B cell (primary cell): ENCODE measurements at regions not wholly inside any gene's neighbourhood (a gene's known extent, or its start where the extent isn't known, plus 50 kb on each side); places are given as distances from the start of the nearest gene placed in this dataset.

Experiments
- ATAC-seq: fragments of 200-7000 bp; cut with Tn5 transposase; one replicate; pipeline ENCODE4 v1.10.0; 2021; ENCODE audit warnings: low read depth, mild to moderate bottlenecking, moderate number of reproducible peaks, moderate library complexity
- CTCF ChIA-PET: fragments of 350-600 bp; sonication (Branson Sonifier 250); formaldehyde crosslinking; loops from one replicate; lab custom pipeline; 2021; ENCODE audit warnings: antibody characterized with exemption, inconsistent platforms; lab: Charles Lee
- POLR2A ChIA-PET: fragments of 350-600 bp; sonication (Branson Sonifier 250); formaldehyde crosslinking; loops from one replicate; lab custom pipeline; 2021; ENCODE audit warnings: antibody characterized with exemption; lab: Charles Lee
- DNase-seq: peaks from one replicate; pipeline ENCODE4 v3.0.0; 2013
- H2AFZ ChIP-seq: 2 replicates; pipeline ENCODE4 v1.6.1; 2012; ENCODE audit warnings: mild to moderate bottlenecking, low read depth, low read length; ENCODE audit not compliant: insufficient read depth, poor library complexity, severe bottlenecking
- H3K27ac ChIP-seq, 2 donors: 1 replicate in 1 of 2; 2 replicates in 1 of 2; pipeline ENCODE4 v1.5.1; 2012 to 2013; ENCODE audit warnings: low read length in 2 of 2, mild to moderate bottlenecking in 2 of 2, moderate library complexity in 1 of 2
- H3K27me3 ChIP-seq, 4 experiments: fragments of 200-600 bp in 1 of 4; sonication (generic) in 1 of 4; replicated peaks in 1 of 4; 1 replicate in 2 of 4; 2 replicates in 2 of 4; pipeline versions ENCODE4 v1.6.1 to v1.7.0; 2013 to 2016; ENCODE audit warnings: low read length in 3 of 4, mild to moderate bottlenecking in 2 of 4, mixed read lengths in 1 of 4, moderate library complexity in 1 of 4; ENCODE audit not compliant: insufficient read depth in 4 of 4, control insufficient read depth in 3 of 4; ENCODE audit errors: control extremely low read depth in 1 of 4
- H3K36me3 ChIP-seq, 2 experiments: replicated peaks in 1 of 2; 1 replicate in 1 of 2; 2 replicates in 1 of 2; pipeline versions ENCODE4 v1.6.1 to v1.7.1; 2013; ENCODE audit warnings: low read length in 1 of 2; ENCODE audit not compliant: insufficient read depth in 2 of 2, control insufficient read depth in 1 of 2; ENCODE audit errors: control extremely low read depth in 1 of 2, extremely low read depth in 1 of 2
- H3K4me1 ChIP-seq, 2 donors: fragments of 200-600 bp in 1 of 2; sonication (generic) in 1 of 2; 1 replicate in 1 of 2; 2 replicates in 1 of 2; pipeline versions ENCODE4 v1.5.1 to v1.6.1; 2013 to 2017; ENCODE audit warnings: low read length in 2 of 2; ENCODE audit not compliant: control insufficient read depth in 2 of 2, insufficient read depth in 2 of 2
- H3K4me2 ChIP-seq: replicated peaks from 2 replicates; pipeline ENCODE3; 2012; ENCODE audit warnings: mild to moderate bottlenecking, low read depth, low read length; ENCODE audit not compliant: poor library complexity, severe bottlenecking
- H3K4me3 ChIP-seq, 5 experiments: fragments of 200-600 bp in 1 of 5; sonication (generic) in 1 of 5; 1 replicate in 3 of 5; 2 replicates in 2 of 5; pipeline versions ENCODE4 v1.5.1 to v1.7.0; 2011 to 2016; ENCODE audit warnings: low read length in 4 of 5, mild to moderate bottlenecking in 4 of 5, low read depth in 2 of 5, control low read depth in 1 of 5, moderate library complexity in 1 of 5; ENCODE audit not compliant: insufficient read depth in 1 of 5; ENCODE audit errors: control extremely low read depth in 1 of 5, extremely low read depth in 1 of 5
- H3K79me2 ChIP-seq: fragments of 200-600 bp; sonication (generic); one replicate; pipeline ENCODE4 v1.6.0; 2016; ENCODE audit warnings: low read length; ENCODE audit not compliant: control insufficient read depth, insufficient read depth
- H3K9ac ChIP-seq: fragments of 200-600 bp; sonication (generic); 2 replicates; pipeline ENCODE4 v1.6.1; 2017; ENCODE audit warnings: mild to moderate bottlenecking, low read length, moderate library complexity
- H3K9me3 ChIP-seq, 3 donors: one replicate each; pipeline versions ENCODE4 v1.6.1 to v1.7.1; 2013; ENCODE audit warnings: low read length in 2 of 3; ENCODE audit not compliant: control insufficient read depth in 2 of 3, insufficient read depth in 1 of 3; ENCODE audit errors: control extremely low read depth in 1 of 3
- H4K20me1 ChIP-seq: 2 replicates; pipeline ENCODE4 v1.6.0; 2012; ENCODE audit warnings: mild to moderate bottlenecking, low read length; ENCODE audit not compliant: insufficient read depth, control insufficient read depth, poor library complexity, severe bottlenecking
- H3K27ac Mint-ChIP-seq: one replicate; pipeline ENCODE4 v1.8.0; 2021; ENCODE audit warnings: mixed read lengths
- H3K27me3 Mint-ChIP-seq: one replicate; pipeline ENCODE4 v1.8.0; 2021; ENCODE audit warnings: mixed read lengths
- H3K4me1 Mint-ChIP-seq: one replicate; pipeline ENCODE4 v1.8.0; 2021; ENCODE audit warnings: mixed read lengths
- H3K4me3 Mint-ChIP-seq: one replicate; pipeline ENCODE4 v1.8.0; 2021; ENCODE audit warnings: mixed read lengths
- H3K9me3 Mint-ChIP-seq: one replicate; pipeline ENCODE4 v1.8.0; 2022; ENCODE audit warnings: mixed read lengths; ENCODE audit not compliant: insufficient read depth
- CTCF ChIP-seq: fragments of 200-600 bp; IDR thresholded peaks from one replicate; pipeline ENCODE4 v1.8.0; 2022; ENCODE audit warnings: antibody characterized with exemption, mild to moderate bottlenecking
- EZH2 ChIP-seq: IDR thresholded peaks from 2 replicates; pipeline ENCODE4 v1.6.1; 2012; ENCODE audit warnings: borderline replicate concordance, low read depth, mild to moderate bottlenecking, moderate library complexity, low read length; ENCODE audit not compliant: insufficient read depth, poor library complexity, severe bottlenecking
- WGBS: methylation state at CpG from one replicate; pipeline ENCODE4 v1.1.5; 2013; ENCODE audit warnings: missing lambda C conversion rate; ENCODE audit not compliant: insufficient coverage; 5-methylcytosine and 5-hydroxymethylcytosine counted together
- intact Hi-C: fragments of 100-400 bp; cut with micrococcal nuclease; formaldehyde crosslinking; loops from one replicate; pipeline ENCODE4 v1.10.0; 2022

- Histone ChIP-seq H3K4me1 (no peaks in the 10 kb centered on the region), H4K20me1 (no peaks in the 10 kb centered on the region), H3K9ac (no peak overlapping the region), H3K36me3 (no peaks in the 10 kb centered on the region), H3K4me3 (no peak overlapping the region), H3K79me2 (no peaks in the 10 kb centered on the region), H2AFZ (no peak overlapping the region), H3K27ac (no peak overlapping the region), H3K27me3 (no peaks in the 10 kb centered on the region), H3K9me3 (peaks cover 0 to 3% (median 0%) of the 10 kb centered on the region in 3 donors), H3K4me2 (no peak overlapping the region)
- 0% methylated on average over 1 of the region's 2 CpGs for WGBS
- TF ChIP-seq CTCF: no peak
- no peak for TF ChIP-seq EZH2
- no peak overlapping the region for H3K27ac Mint-ChIP-seq
- H3K27me3 Mint-ChIP-seq: peaks cover 10% of the 10 kb centered on the region
- intact Hi-C loops: no loop called here
- no peak overlapping the region for H3K4me3 Mint-ChIP-seq
- CTCF ChIA-PET: no interaction called here
- POLR2A ChIA-PET: no interaction called here
- H3K9me3 Mint-ChIP-seq: no peaks in the 10 kb centered on the region
- DNase-seq: no peak
- H3K4me1 Mint-ChIP-seq: no peaks in the 10 kb centered on the region
- no peak for ATAC-seq
Measured at GRCh38 chr2:221999166-221999565, 299.6 kb downstream of the PAX3 start.

GRCh38 chr2:221997683-221998082 lies 301.1 kb downstream of the PAX3 start:
- Histone ChIP-seq H3K9ac (no peak overlapping the region), H3K79me2 (no peaks in the 10 kb centered on the region), H3K9me3 (peaks cover 0 to 4% (median 0%) of the 10 kb centered on the region in 3 donors), H3K4me3 (no peak overlapping the region), H2AFZ (no peak overlapping the region), H3K4me1 (no peaks in the 10 kb centered on the region), H3K27me3 (no peaks in the 10 kb centered on the region), H3K4me2 (no peak overlapping the region), H3K27ac (no peak overlapping the region), H4K20me1 (no peaks in the 10 kb centered on the region), H3K36me3 (no peaks in the 10 kb centered on the region)
- no peak for TF ChIP-seq EZH2
- no peak for TF ChIP-seq CTCF
- no peaks in the 10 kb centered on the region for H3K9me3 Mint-ChIP-seq
- H3K4me3 Mint-ChIP-seq: no peak overlapping the region
- WGBS: no CpG with 5 or more reads among the region's 1 CpG
- DNase-seq (no peak), ATAC-seq (no peak)
- intact Hi-C loops: no loop called here
- no peak overlapping the region for H3K27ac Mint-ChIP-seq
- H3K27me3 Mint-ChIP-seq: peaks cover 10% of the 10 kb centered on the region
- POLR2A ChIA-PET: no interaction called here
- CTCF ChIA-PET: no interaction called here
- H3K4me1 Mint-ChIP-seq: no peaks in the 10 kb centered on the region
